ENCODE measurements at regions not wholly inside any gene's neighbourhood (a gene's known extent, or its start where the extent isn't known, plus 50 kb on each side); places are given as distances from the start of the nearest gene placed in this dataset.

- Mint-ChIP-seq H3K4me1 (ENCODE audit: low read depth, unreplicated experiment) (no peaks in the 10 kb centered on the region), H3K4me3 (ENCODE audit: unreplicated experiment) (no peak overlapping the region), H3K27ac (ENCODE audit: unreplicated experiment) (no peak overlapping the region), H3K27me3 (ENCODE audit: low read depth, unreplicated experiment) (peaks cover 54% of the 10 kb centered on the region), H3K36me3 (ENCODE audit: low read depth, unreplicated experiment) (no peaks in the 10 kb centered on the region), H3K9me3 (ENCODE audit: unreplicated experiment) (peaks cover 6% of the 10 kb centered on the region)
- Histone ChIP-seq H3K4me2 (ENCODE audit: low read length) (no peak overlapping the region), H3K79me2 (ENCODE audit: insufficient read depth, low read length) (no peaks in the 10 kb centered on the region), H4K20me1 (ENCODE audit: insufficient read depth, low read length) (no peaks in the 10 kb centered on the region), H3K36me3 (ENCODE audit: insufficient read depth, low read length) (no peaks in the 10 kb centered on the region), H3K27me3 (ENCODE audit: insufficient read depth, low read length) (peaks cover 21% of the 10 kb centered on the region), H2AFZ (ENCODE audit: low read depth, low read length) (no peak overlapping the region), H3K27ac (ENCODE audit: low read depth, low read length) (no peak overlapping the region), H3K9me3 (ENCODE audit: insufficient read depth, low read depth, low read length) (no peaks in the 10 kb centered on the region), H3K9ac (ENCODE audit: low read length) (no peak overlapping the region), H3K4me3 (ENCODE audit: insufficient read depth, low read depth, low read length) (no peak overlapping the region), H3K4me1 (ENCODE audit: insufficient read depth, low read length) (no peaks in the 10 kb centered on the region)
- TF ChIP-seq EZH2 (IDR thresholded peaks at IDR 0.05; ENCODE audit: insufficient read depth, low read length) (no peak), CTCF (IDR thresholded peaks at IDR 0.05; ENCODE audit: insufficient read depth, low read depth, low read length) (no peak)
- DNase-seq (ENCODE audit: low read depth) (no peak), FAIRE-seq (no peak)
Measured at GRCh38 chr3:10723991-10724390, 92.0 kb upstream of the SLC6A11 start.

GRCh38 chr3:10725067-10725466 is 91.0 kb upstream of the SLC6A11 start:
- H3K79me2 ChIP-seq (ENCODE audit: insufficient read depth, low read length), result no peaks in the 10 kb centered on the region
- H3K27ac ChIP-seq (ENCODE audit: low read depth, low read length), result no peak overlapping the region
- no peak overlapping the region for H3K9ac ChIP-seq (ENCODE audit: low read length)
- no peaks in the 10 kb centered on the region for H3K36me3 ChIP-seq (ENCODE audit: insufficient read depth, low read length)
- Mint-ChIP-seq H3K36me3 (ENCODE audit: low read depth, unreplicated experiment) (no peaks in the 10 kb centered on the region), H3K9me3 (ENCODE audit: unreplicated experiment) (peaks cover 15% of the 10 kb centered on the region), H3K27ac (ENCODE audit: unreplicated experiment) (no peak overlapping the region), H3K4me3 (ENCODE audit: unreplicated experiment) (no peak overlapping the region), H3K4me1 (ENCODE audit: low read depth, unreplicated experiment) (no peaks in the 10 kb centered on the region), H3K27me3 (ENCODE audit: low read depth, unreplicated experiment) (peaks cover 54% of the 10 kb centered on the region)
- no peaks in the 10 kb centered on the region for H4K20me1 ChIP-seq (ENCODE audit: insufficient read depth, low read length)
- H3K4me2 ChIP-seq (ENCODE audit: low read length), result no peak overlapping the region
- DNase-seq (ENCODE audit: low read depth), result no peak
- no peaks in the 10 kb centered on the region for H3K4me1 ChIP-seq (ENCODE audit: insufficient read depth, low read length)
- TF ChIP-seq EZH2 (IDR thresholded peaks at IDR 0.05; ENCODE audit: insufficient read depth, low read length), result no peak
- TF ChIP-seq CTCF (IDR thresholded peaks at IDR 0.05; ENCODE audit: insufficient read depth, low read depth, low read length), result no peak
- no peak overlapping the region for H3K4me3 ChIP-seq (ENCODE audit: insufficient read depth, low read depth, low read length)
- no peak for FAIRE-seq
- H3K27me3 ChIP-seq (ENCODE audit: insufficient read depth, low read length), result peaks cover 21% of the 10 kb centered on the region
- no peaks in the 10 kb centered on the region for H3K9me3 ChIP-seq (ENCODE audit: insufficient read depth, low read depth, low read length)
- no peak overlapping the region for H2AFZ ChIP-seq (ENCODE audit: low read depth, low read length)

GRCh38 chr3:10725846-10726245 is 90.2 kb upstream of the SLC6A11 start:
- Histone ChIP-seq H3K4me1 (ENCODE audit: insufficient read depth, low read length) (no peaks in the 10 kb centered on the region), H3K27ac (ENCODE audit: low read depth, low read length) (no peak overlapping the region), H3K36me3 (ENCODE audit: insufficient read depth, low read length) (no peaks in the 10 kb centered on the region), H3K79me2 (ENCODE audit: insufficient read depth, low read length) (no peaks in the 10 kb centered on the region), H3K9ac (ENCODE audit: low read length) (no peak overlapping the region), H3K4me3 (ENCODE audit: insufficient read depth, low read depth, low read length) (no peak overlapping the region), H3K9me3 (ENCODE audit: insufficient read depth, low read depth, low read length) (no peaks in the 10 kb centered on the region), H3K27me3 (ENCODE audit: insufficient read depth, low read length) (peaks cover 21% of the 10 kb centered on the region), H2AFZ (ENCODE audit: low read depth, low read length) (no peak overlapping the region), H4K20me1 (ENCODE audit: insufficient read depth, low read length) (no peaks in the 10 kb centered on the region), H3K4me2 (ENCODE audit: low read length) (no peak overlapping the region)
- no peak overlapping the region for H3K27ac Mint-ChIP-seq (ENCODE audit: unreplicated experiment)
- no peaks in the 10 kb centered on the region for H3K36me3 Mint-ChIP-seq (ENCODE audit: low read depth, unreplicated experiment)
- H3K4me3 Mint-ChIP-seq (ENCODE audit: unreplicated experiment), result no peak overlapping the region
- peaks cover 15% of the 10 kb centered on the region for H3K9me3 Mint-ChIP-seq (ENCODE audit: unreplicated experiment)
- peaks cover 47% of the 10 kb centered on the region for H3K27me3 Mint-ChIP-seq (ENCODE audit: low read depth, unreplicated experiment)
- DNase-seq (ENCODE audit: low read depth) (no peak), FAIRE-seq (no peak)
- TF ChIP-seq CTCF (IDR thresholded peaks at IDR 0.05; ENCODE audit: insufficient read depth, low read depth, low read length) (no peak), EZH2 (IDR thresholded peaks at IDR 0.05; ENCODE audit: insufficient read depth, low read length) (no peak)
- H3K4me1 Mint-ChIP-seq (ENCODE audit: low read depth, unreplicated experiment), result no peaks in the 10 kb centered on the region

Measured in astrocyte (in vitro differentiated cells and primary cell).